WTC11 (cell line): ENCODE measurements at regions not wholly inside any gene's neighbourhood (a gene's known extent, or its start where the extent isn't known, plus 50 kb on each side); places are given as distances from the start of the nearest gene placed in this dataset.

Source experiments
- ATAC-seq: fragments of 200-7000 bp; cut with Tn5 transposase; 2 replicates; pipeline ENCODE4 v1.10.0; 2021; ENCODE audit warnings: mild to moderate bottlenecking, moderate library complexity
- CTCF ChIA-PET: fragments of 300-600 bp; sonication (Branson Sonifier 250); formaldehyde crosslinking; loops from one replicate; lab custom pipeline; 2021; ENCODE audit warnings: antibody characterized with exemption; lab: Charles Lee
- POLR2A ChIA-PET: fragments of 350-600 bp; sonication (Branson Sonifier 250); formaldehyde crosslinking; loops from one replicate; lab custom pipeline; 2021; ENCODE audit warnings: antibody characterized with exemption; lab: Charles Lee
- DNase-seq: peaks from one replicate; pipeline ENCODE4 v3.0.0; 2021; ENCODE audit warnings: low spot score
- H3K27ac Mint-ChIP-seq: 2 replicates; pipeline ENCODE4 v1.8.0; 2021; ENCODE audit warnings: mixed read lengths
- H3K27me3 Mint-ChIP-seq: 2 replicates; pipeline ENCODE4 v1.8.0; 2021; ENCODE audit warnings: low read depth, mild to moderate bottlenecking, moderate library complexity, mixed read lengths
- H3K36me3 Mint-ChIP-seq: 2 replicates; pipeline ENCODE4 v1.8.0; 2021; ENCODE audit warnings: mixed read lengths
- H3K4me1 Mint-ChIP-seq: 2 replicates; pipeline ENCODE4 v1.8.0; 2022; ENCODE audit warnings: mixed read lengths
- H3K4me3 Mint-ChIP-seq: 2 replicates; pipeline ENCODE4 v1.8.0; 2021; ENCODE audit warnings: mild to moderate bottlenecking, moderate library complexity, mixed read lengths
- H3K9me3 Mint-ChIP-seq: 2 replicates; pipeline ENCODE4 v1.8.0; 2021; ENCODE audit warnings: mixed read lengths
- CREM ChIP-seq: sonication (generic); formaldehyde crosslinking; IDR thresholded peaks from 2 replicates; pipeline ENCODE4 v1.8.1; 2022; ENCODE audit warnings: mild to moderate bottlenecking, missing genetic modification reagents, moderate library complexity
- EMX1 ChIP-seq: fragments of 250-450 bp; sonication (Bioruptor Pico); IDR thresholded peaks from 2 replicates; pipeline ENCODE4 v1.8.0; 2021; ENCODE audit warnings: mild to moderate bottlenecking
- ESRRA ChIP-seq: sonication (generic); formaldehyde crosslinking; IDR thresholded peaks from 2 replicates; pipeline ENCODE4 v1.8.1; 2022; ENCODE audit warnings: mild to moderate bottlenecking, missing genetic modification reagents, borderline replicate concordance
- FOXJ3 ChIP-seq: sonication (generic); formaldehyde crosslinking; IDR thresholded peaks from 2 replicates; pipeline ENCODE4 v1.9.0; 2021; ENCODE audit warnings: missing genetic modification reagents, mild to moderate bottlenecking, borderline replicate concordance
- JAZF1 ChIP-seq: fragments of 250-450 bp; sonication (Bioruptor Pico); IDR thresholded peaks from 2 replicates; pipeline ENCODE4 v1.9.0; 2021; ENCODE audit warnings: moderate library complexity, mild to moderate bottlenecking, inconsistent platforms
- NR1H2 ChIP-seq: sonication (generic); formaldehyde crosslinking; IDR thresholded peaks from 2 replicates; pipeline ENCODE4 v1.9.0; 2021; ENCODE audit warnings: mild to moderate bottlenecking, moderate library complexity, missing genetic modification reagents
- OVOL2 ChIP-seq: fragments of 250-450 bp; sonication (Bioruptor Pico); IDR thresholded peaks from 2 replicates; pipeline ENCODE4 v1.9.0; 2021; ENCODE audit warnings: mild to moderate bottlenecking, borderline replicate concordance
- SMAD3 ChIP-seq: sonication (generic); formaldehyde crosslinking; IDR thresholded peaks from 2 replicates; pipeline ENCODE4 v1.8.0; 2022; ENCODE audit warnings: missing genetic modification reagents, mild to moderate bottlenecking, borderline replicate concordance
- SMAD4 ChIP-seq: sonication (generic); formaldehyde crosslinking; IDR thresholded peaks from 2 replicates; pipeline ENCODE4 v1.8.0; 2022; ENCODE audit warnings: mild to moderate bottlenecking, missing genetic modification reagents
- TCF7 ChIP-seq: sonication (generic); formaldehyde crosslinking; IDR thresholded peaks from 2 replicates; pipeline ENCODE4 v1.8.0; 2022; ENCODE audit warnings: mild to moderate bottlenecking, low read depth, missing genetic modification reagents, moderate library complexity
- TEAD1 ChIP-seq: sonication (generic); formaldehyde crosslinking; IDR thresholded peaks from 2 replicates; pipeline ENCODE4 v1.8.0; 2022; ENCODE audit warnings: mild to moderate bottlenecking, missing genetic modification reagents
- TEAD4 ChIP-seq: sonication (generic); formaldehyde crosslinking; IDR thresholded peaks from 2 replicates; pipeline ENCODE4 v1.8.0; 2022; ENCODE audit warnings: mild to moderate bottlenecking, missing genetic modification reagents
- TP53 ChIP-seq: sonication (generic); formaldehyde crosslinking; IDR thresholded peaks from 2 replicates; pipeline ENCODE4 v1.8.1; 2023; ENCODE audit warnings: mild to moderate bottlenecking, missing genetic modification reagents
- ZBTB21 ChIP-seq: sonication (generic); formaldehyde crosslinking; IDR thresholded peaks from 2 replicates; pipeline ENCODE4 v1.8.1; 2023; ENCODE audit warnings: mild to moderate bottlenecking, missing genetic modification reagents, borderline replicate concordance
- ZNF138 ChIP-seq: sonication (generic); formaldehyde crosslinking; conservative IDR thresholded peaks from 2 replicates; pipeline ENCODE4 v1.8.1; 2022; ENCODE audit warnings: mild to moderate bottlenecking, moderate library complexity, missing genetic modification reagents
- ZNF423 ChIP-seq: fragments of 250-450 bp; sonication (Bioruptor Pico); IDR thresholded peaks from 2 replicates; pipeline ENCODE4 v2.1.2; 2022; ENCODE audit warnings: mild to moderate bottlenecking, moderate library complexity
- TF ChIP-seq, protein P1 (sequence below): sonication (generic); formaldehyde crosslinking; IDR thresholded peaks from 2 replicates; pipeline ENCODE4 v1.8.1; 2023; ENCODE audit warnings: mild to moderate bottlenecking, missing genetic modification reagents, borderline replicate concordance
- TF ChIP-seq, protein P2 (sequence below): sonication (generic); formaldehyde crosslinking; IDR thresholded peaks from 2 replicates; pipeline ENCODE4 v1.8.1; 2023; ENCODE audit warnings: mild to moderate bottlenecking, missing genetic modification reagents
- TF ChIP-seq, protein P3 (sequence below): sonication (generic); formaldehyde crosslinking; IDR thresholded peaks from 2 replicates; pipeline ENCODE4 v1.8.0; 2023; ENCODE audit warnings: missing genetic modification reagents
- TF ChIP-seq, protein P4 (sequence below): fragments of 250-450 bp; sonication (Bioruptor Pico); IDR thresholded peaks from 2 replicates; pipeline ENCODE4 v2.1.2; 2022; ENCODE audit warnings: mild to moderate bottlenecking, moderate library complexity
- TF ChIP-seq, protein P5 (sequence below): fragments of 250-450 bp; sonication (Bioruptor Pico); conservative IDR thresholded peaks from 2 replicates; pipeline ENCODE4 v1.9.0; 2021; ENCODE audit warnings: mild to moderate bottlenecking
- TF ChIP-seq, protein P6 (sequence below): fragments of 250-450 bp; sonication (Bioruptor Pico); IDR thresholded peaks from 2 replicates; pipeline ENCODE4 v1.9.0; 2021; ENCODE audit warnings: moderate library complexity, mild to moderate bottlenecking, inconsistent platforms, borderline replicate concordance
- TF ChIP-seq, protein P7 (sequence below): sonication (generic); formaldehyde crosslinking; IDR thresholded peaks from 2 replicates; pipeline ENCODE4 v1.8.1; 2022; ENCODE audit warnings: low read depth, mild to moderate bottlenecking, moderate library complexity, missing genetic modification reagents, borderline replicate concordance

DNA sequence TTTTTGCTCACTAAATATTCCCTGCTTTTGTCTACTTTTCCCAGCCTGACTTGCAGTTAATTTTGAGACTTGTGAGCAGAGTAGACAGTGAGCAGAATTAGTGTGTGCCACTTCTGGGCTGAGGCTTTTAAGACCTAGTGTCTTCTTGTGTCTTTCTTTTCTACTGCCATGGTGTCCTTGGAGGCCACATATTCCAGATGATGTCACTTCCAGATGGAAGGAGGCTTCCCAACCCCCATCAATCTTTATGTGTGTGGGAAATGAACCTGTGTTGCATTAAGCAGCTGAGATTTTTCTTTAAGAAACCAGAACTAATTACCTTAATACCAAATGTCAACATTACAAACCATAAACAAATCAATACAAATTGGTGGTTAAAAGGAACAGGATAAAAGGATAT lies 774.7 kb upstream of the ROBO1 start (continued):
- TF ChIP-seq, protein P1, sequence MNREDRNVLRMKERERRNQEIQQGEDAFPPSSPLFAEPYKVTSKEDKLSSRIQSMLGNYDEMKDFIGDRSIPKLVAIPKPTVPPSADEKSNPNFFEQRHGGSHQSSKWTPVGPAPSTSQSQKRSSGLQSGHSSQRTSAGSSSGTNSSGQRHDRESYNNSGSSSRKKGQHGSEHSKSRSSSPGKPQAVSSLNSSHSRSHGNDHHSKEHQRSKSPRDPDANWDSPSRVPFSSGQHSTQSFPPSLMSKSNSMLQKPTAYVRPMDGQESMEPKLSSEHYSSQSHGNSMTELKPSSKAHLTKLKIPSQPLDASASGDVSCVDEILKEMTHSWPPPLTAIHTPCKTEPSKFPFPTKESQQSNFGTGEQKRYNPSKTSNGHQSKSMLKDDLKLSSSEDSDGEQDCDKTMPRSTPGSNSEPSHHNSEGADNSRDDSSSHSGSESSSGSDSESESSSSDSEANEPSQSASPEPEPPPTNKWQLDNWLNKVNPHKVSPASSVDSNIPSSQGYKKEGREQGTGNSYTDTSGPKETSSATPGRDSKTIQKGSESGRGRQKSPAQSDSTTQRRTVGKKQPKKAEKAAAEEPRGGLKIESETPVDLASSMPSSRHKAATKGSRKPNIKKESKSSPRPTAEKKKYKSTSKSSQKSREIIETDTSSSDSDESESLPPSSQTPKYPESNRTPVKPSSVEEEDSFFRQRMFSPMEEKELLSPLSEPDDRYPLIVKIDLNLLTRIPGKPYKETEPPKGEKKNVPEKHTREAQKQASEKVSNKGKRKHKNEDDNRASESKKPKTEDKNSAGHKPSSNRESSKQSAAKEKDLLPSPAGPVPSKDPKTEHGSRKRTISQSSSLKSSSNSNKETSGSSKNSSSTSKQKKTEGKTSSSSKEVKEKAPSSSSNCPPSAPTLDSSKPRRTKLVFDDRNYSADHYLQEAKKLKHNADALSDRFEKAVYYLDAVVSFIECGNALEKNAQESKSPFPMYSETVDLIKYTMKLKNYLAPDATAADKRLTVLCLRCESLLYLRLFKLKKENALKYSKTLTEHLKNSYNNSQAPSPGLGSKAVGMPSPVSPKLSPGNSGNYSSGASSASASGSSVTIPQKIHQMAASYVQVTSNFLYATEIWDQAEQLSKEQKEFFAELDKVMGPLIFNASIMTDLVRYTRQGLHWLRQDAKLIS, result no peak
- TF ChIP-seq TP53 (CRISPR knock-in tag), result no peak
- TF ChIP-seq NR1H2, result no peak
- no peak for TF ChIP-seq ZBTB21 (CRISPR knock-in tag)
- TF ChIP-seq OVOL2, result no peak
- TF ChIP-seq TCF7 (CRISPR knock-in tag), result no peak
- no peak for TF ChIP-seq EMX1 (CRISPR knock-in tag)
- TF ChIP-seq, protein P2, sequence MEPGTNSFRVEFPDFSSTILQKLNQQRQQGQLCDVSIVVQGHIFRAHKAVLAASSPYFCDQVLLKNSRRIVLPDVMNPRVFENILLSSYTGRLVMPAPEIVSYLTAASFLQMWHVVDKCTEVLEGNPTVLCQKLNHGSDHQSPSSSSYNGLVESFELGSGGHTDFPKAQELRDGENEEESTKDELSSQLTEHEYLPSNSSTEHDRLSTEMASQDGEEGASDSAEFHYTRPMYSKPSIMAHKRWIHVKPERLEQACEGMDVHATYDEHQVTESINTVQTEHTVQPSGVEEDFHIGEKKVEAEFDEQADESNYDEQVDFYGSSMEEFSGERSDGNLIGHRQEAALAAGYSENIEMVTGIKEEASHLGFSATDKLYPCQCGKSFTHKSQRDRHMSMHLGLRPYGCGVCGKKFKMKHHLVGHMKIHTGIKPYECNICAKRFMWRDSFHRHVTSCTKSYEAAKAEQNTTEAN (CRISPR knock-in tag), result no peak
- TF ChIP-seq SMAD3 (CRISPR knock-in tag), result no peak
- no peak for TF ChIP-seq TEAD4 (CRISPR knock-in tag)
- TF ChIP-seq, protein P3, sequence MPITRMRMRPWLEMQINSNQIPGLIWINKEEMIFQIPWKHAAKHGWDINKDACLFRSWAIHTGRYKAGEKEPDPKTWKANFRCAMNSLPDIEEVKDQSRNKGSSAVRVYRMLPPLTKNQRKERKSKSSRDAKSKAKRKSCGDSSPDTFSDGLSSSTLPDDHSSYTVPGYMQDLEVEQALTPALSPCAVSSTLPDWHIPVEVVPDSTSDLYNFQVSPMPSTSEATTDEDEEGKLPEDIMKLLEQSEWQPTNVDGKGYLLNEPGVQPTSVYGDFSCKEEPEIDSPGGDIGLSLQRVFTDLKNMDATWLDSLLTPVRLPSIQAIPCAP (CRISPR knock-in tag), result no peak
- TF ChIP-seq, protein P4, sequence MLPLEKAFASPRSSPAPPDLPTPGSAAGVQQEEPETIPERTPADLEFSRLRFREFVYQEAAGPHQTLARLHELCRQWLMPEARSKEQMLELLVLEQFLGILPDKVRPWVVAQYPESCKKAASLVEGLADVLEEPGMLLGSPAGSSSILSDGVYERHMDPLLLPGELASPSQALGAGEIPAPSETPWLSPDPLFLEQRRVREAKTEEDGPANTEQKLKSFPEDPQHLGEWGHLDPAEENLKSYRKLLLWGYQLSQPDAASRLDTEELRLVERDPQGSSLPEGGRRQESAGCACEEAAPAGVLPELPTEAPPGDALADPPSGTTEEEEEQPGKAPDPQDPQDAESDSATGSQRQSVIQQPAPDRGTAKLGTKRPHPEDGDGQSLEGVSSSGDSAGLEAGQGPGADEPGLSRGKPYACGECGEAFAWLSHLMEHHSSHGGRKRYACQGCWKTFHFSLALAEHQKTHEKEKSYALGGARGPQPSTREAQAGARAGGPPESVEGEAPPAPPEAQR, result no peak
- no peak for TF ChIP-seq ZNF138 (CRISPR knock-in tag)

DNA sequence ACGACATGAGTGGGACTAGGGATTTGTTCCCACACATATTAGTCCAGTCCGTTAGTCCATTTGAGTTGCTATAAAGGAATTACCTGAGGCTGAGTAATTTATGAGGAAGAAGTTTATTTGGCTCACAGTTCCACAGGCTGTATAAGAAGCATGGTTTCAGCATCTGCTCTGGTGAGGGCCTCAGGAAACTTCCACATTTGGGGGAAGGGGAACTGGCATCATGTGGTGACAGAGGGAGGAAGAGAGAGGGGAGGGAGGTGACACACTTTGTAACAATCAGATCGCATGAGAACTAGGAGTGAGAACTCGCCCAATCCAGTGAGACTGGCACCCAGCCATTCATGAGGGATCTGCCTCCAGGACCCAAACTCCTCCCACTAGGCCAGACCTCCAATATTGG lies 769.9 kb upstream of the ROBO1 start:
- ATAC-seq (no peak), DNase-seq (no peak)
- peaks cover 10% of the 10 kb centered on the region for H3K4me1 Mint-ChIP-seq
- no peaks in the 10 kb centered on the region for H3K9me3 Mint-ChIP-seq
- H3K27me3 Mint-ChIP-seq, result no peaks in the 10 kb centered on the region
- ChIA-PET POLR2A (no interaction called here), CTCF (no interaction called here)
- H3K27ac Mint-ChIP-seq, result no peak overlapping the region
- H3K36me3 Mint-ChIP-seq, result no peaks in the 10 kb centered on the region
- H3K4me3 Mint-ChIP-seq, result no peak overlapping the region
- TF ChIP-seq, protein P5, sequence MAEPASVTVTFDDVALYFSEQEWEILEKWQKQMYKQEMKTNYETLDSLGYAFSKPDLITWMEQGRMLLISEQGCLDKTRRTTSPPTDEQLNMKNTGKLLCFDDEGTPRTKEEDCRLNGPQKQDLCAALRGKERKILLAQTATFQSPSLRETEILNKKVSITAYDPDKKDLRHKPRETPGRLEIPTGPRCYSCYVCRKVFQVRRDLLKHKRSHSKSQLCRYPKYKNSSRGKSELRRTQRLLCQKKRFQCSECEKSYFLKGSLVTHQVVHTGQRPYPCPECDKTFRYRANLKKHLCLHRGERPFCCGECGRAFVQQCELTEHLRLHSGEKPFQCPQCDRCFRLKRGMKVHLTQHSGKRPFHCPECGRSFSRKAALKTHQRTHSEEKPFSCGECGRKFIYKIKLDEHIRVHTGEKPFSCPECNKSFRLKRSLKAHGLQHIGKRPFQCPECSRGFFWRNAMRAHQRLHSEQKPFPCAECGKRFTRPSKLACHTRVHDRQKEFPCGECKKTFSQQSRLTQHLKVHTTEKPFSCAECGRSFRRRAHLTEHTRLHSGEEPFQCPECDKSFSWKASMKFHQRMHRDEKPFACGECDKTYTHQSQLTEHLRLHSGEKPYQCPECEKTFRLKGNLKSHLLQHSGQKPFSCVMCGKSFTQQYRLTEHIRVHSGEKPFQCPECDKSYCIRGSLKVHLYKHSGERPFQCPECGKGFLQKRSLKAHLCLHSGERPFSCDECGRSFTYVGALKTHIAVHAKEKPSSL (CRISPR knock-in tag), result no peak
- no peak for TF ChIP-seq TEAD4 (CRISPR knock-in tag)
- no peak for TF ChIP-seq FOXJ3 (CRISPR knock-in tag)
- TF ChIP-seq, protein P1, result no peak
- TF ChIP-seq JAZF1 (CRISPR knock-in tag), result no peak
- TF ChIP-seq ESRRA (CRISPR knock-in tag), result no peak
- no peak for TF ChIP-seq ZNF423 (CRISPR knock-in tag)
- TF ChIP-seq, protein P6, sequence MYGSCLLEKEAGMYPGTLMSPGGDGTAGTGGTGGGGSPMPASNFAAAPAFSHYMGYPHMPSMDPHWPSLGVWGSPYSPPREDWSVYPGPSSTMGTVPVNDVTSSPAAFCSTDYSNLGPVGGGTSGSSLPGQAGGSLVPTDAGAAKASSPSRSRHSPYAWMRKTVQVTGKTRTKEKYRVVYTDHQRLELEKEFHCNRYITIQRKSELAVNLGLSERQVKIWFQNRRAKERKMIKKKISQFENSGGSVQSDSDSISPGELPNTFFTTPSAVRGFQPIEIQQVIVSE, result no peak
- TF ChIP-seq TEAD1 (CRISPR knock-in tag), result no peak
- TF ChIP-seq CREM (CRISPR knock-in tag), result no peak
- TF ChIP-seq, protein P7, sequence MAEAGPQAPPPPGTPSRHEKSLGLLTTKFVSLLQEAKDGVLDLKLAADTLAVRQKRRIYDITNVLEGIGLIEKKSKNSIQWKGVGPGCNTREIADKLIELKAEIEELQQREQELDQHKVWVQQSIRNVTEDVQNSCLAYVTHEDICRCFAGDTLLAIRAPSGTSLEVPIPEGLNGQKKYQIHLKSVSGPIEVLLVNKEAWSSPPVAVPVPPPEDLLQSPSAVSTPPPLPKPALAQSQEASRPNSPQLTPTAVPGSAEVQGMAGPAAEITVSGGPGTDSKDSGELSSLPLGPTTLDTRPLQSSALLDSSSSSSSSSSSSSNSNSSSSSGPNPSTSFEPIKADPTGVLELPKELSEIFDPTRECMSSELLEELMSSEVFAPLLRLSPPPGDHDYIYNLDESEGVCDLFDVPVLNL (CRISPR knock-in tag), result no peak
- no peak for TF ChIP-seq SMAD4 (CRISPR knock-in tag)
